GM18502 (cell line): ENCODE measurements at regions not wholly inside any gene's neighbourhood (a gene's known extent, or its start where the extent isn't known, plus 50 kb on each side); places are given as distances from the start of the nearest gene placed in this dataset.

Experiments used
- ATAC-seq: cut with Tn5 transposase; IDR thresholded peaks from one replicate; pipeline ENCODE4 v1.9.1; 2021; ENCODE audit warnings: mild to moderate bottlenecking; ENCODE audit not compliant: unreplicated experiment, poor library complexity

- no peak for ATAC-seq
Measured at GRCh38 chr15:98369081-98369716, 279.1 kb upstream of the IGF1R start.

GRCh38 chr15:98375513-98376340 lies 272.6 kb upstream of the IGF1R start:
- no peak for ATAC-seq

- no peak for ATAC-seq
Measured at GRCh38 chr15:98380721-98381120, 267.6 kb upstream of the IGF1R start.

- ATAC-seq = no peak
Measured at GRCh38 chr15:98381446-98381845, 266.9 kb upstream of the IGF1R start.

- ATAC-seq = no peak
Measured at GRCh38 chr15:98382139-98382538, 266.2 kb upstream of the IGF1R start.

- ATAC-seq = no peak
Measured at GRCh38 chr15:98383571-98383970, 264.8 kb upstream of the IGF1R start.

GRCh38 chr15:98384328-98385029 lies 263.9 kb upstream of the IGF1R start:
- ATAC-seq = no peak

- no peak for ATAC-seq
Measured at GRCh38 chr15:98385752-98386381, 262.5 kb upstream of the IGF1R start.

- no peak for ATAC-seq
Measured at GRCh38 chr15:98386561-98386960, 261.8 kb upstream of the IGF1R start.

- no peak for ATAC-seq
Measured at GRCh38 chr15:98387866-98388265, 260.5 kb upstream of the IGF1R start.

GRCh38 chr15:98390946-98391530 lies 257.3 kb upstream of the IGF1R start:
- no peak for ATAC-seq

- ATAC-seq = no peak
Measured at GRCh38 chr15:98391568-98391967, 256.8 kb upstream of the IGF1R start.

- no peak for ATAC-seq
Measured at GRCh38 chr15:98393471-98393870, 254.9 kb upstream of the IGF1R start.

- ATAC-seq = no peak
Measured at GRCh38 chr15:98394546-98394945, 253.8 kb upstream of the IGF1R start.

- no peak for ATAC-seq
Measured at GRCh38 chr15:98395974-98396610, 252.2 kb upstream of the IGF1R start.

- no peak for ATAC-seq
Measured at GRCh38 chr15:98397419-98397818, 250.9 kb upstream of the IGF1R start.

GRCh38 chr15:98398056-98398455 lies 250.3 kb upstream of the IGF1R start:
- ATAC-seq = no peak

- ATAC-seq = no peak
Measured at GRCh38 chr15:98398886-98399285, 249.5 kb upstream of the IGF1R start.

GRCh38 chr15:98400120-98400519 lies 248.2 kb upstream of the IGF1R start:
- ATAC-seq = no peak

GRCh38 chr15:98401029-98401428 lies 247.3 kb upstream of the IGF1R start:
- ATAC-seq = no peak
